SK-N-SH treated with all-trans-retinoic acid at 6 μM for 48 hours (cell line): ENCODE measurements at regions not wholly inside any gene's neighbourhood (a gene's known extent, or its start where the extent isn't known, plus 50 kb on each side); places are given as distances from the start of the nearest gene placed in this dataset.

Experiments
- ATAC-seq: fragments of 200-7000 bp; cut with Tn5 transposase; 3 replicates; pipeline ENCODE4 v1.9.1; 2020; ENCODE audit warnings: mild to moderate bottlenecking, moderate library complexity
- ARNTL ChIP-seq: fragments of 450-650 bp; formaldehyde crosslinking; IDR thresholded peaks from 2 replicates; pipeline ENCODE4 v1.5.0; 2020; ENCODE audit warnings: low read depth, mild to moderate bottlenecking, moderate library complexity, borderline replicate concordance
- BACH2 ChIP-seq: fragments of 250-450 bp; sonication (Bioruptor Pico); IDR thresholded peaks from 2 replicates; pipeline ENCODE4 v1.9.0; 2021; ENCODE audit warnings: mild to moderate bottlenecking, borderline replicate concordance
- CSDC2 ChIP-seq: fragments of 250-450 bp; sonication (Bioruptor Pico); IDR thresholded peaks from 2 replicates; pipeline ENCODE4 v1.5.0; 2020; ENCODE audit warnings: mild to moderate bottlenecking, moderate library complexity
- ESRRG ChIP-seq: fragments of 250-450 bp; sonication (Bioruptor Pico); IDR thresholded peaks from 2 replicates; pipeline ENCODE4 v1.6.1; 2021; ENCODE audit warnings: mild to moderate bottlenecking
- GLIS3 ChIP-seq: fragments of 250-450 bp; sonication (Bioruptor Pico); IDR thresholded peaks from 2 replicates; pipeline ENCODE4 v1.5.0; 2020; ENCODE audit warnings: mild to moderate bottlenecking, moderate library complexity
- ISL1 ChIP-seq: fragments of 250-450 bp; sonication (Bioruptor Pico); IDR thresholded peaks from 2 replicates; pipeline ENCODE4 v2.1.2; 2022; ENCODE audit warnings: mild to moderate bottlenecking, moderate library complexity
- OSR1 ChIP-seq: fragments of 250-450 bp; sonication (Bioruptor Pico); IDR thresholded peaks from 2 replicates; pipeline ENCODE4 v1.8.0; 2022; ENCODE audit warnings: moderate library complexity, mild to moderate bottlenecking, inconsistent platforms
- PPARA ChIP-seq: fragments of 250-450 bp; sonication (Bioruptor Pico); IDR thresholded peaks from 2 replicates; pipeline ENCODE4 v1.5.0; 2020; ENCODE audit warnings: mild to moderate bottlenecking, borderline replicate concordance
- RARB ChIP-seq: fragments of 250-450 bp; sonication (Bioruptor Pico); IDR thresholded peaks from 2 replicates; pipeline ENCODE4 v1.8.0; 2021; ENCODE audit warnings: mild to moderate bottlenecking, moderate library complexity
- SNAI2 ChIP-seq: fragments of 250-450 bp; sonication (Bioruptor Pico); IDR thresholded peaks from 2 replicates; pipeline ENCODE4 v1.5.0; 2020; ENCODE audit warnings: mild to moderate bottlenecking, moderate library complexity
- TCF4 ChIP-seq: fragments of 250-450 bp; sonication (Bioruptor Pico); IDR thresholded peaks from 2 replicates; pipeline ENCODE4 v1.8.0; 2021; ENCODE audit warnings: mild to moderate bottlenecking, moderate library complexity, borderline replicate concordance
- TOX ChIP-seq: fragments of 250-450 bp; sonication (Bioruptor Pico); IDR thresholded peaks from 2 replicates; pipeline ENCODE4 v1.8.0; 2021; ENCODE audit warnings: mild to moderate bottlenecking, moderate library complexity, borderline replicate concordance
- ZC3H10 ChIP-seq: fragments of 250-450 bp; sonication (Bioruptor Pico); IDR thresholded peaks from 2 replicates; pipeline ENCODE4 v1.5.1; 2021; ENCODE audit warnings: mild to moderate bottlenecking, moderate library complexity
- ZFP3 ChIP-seq: fragments of 250-450 bp; sonication (Bioruptor Pico); IDR thresholded peaks from 2 replicates; pipeline ENCODE4 v1.5.0; 2020; ENCODE audit warnings: mild to moderate bottlenecking, moderate library complexity
- ZFP30 ChIP-seq: fragments of 450-650 bp; formaldehyde crosslinking; IDR thresholded peaks from 2 replicates; pipeline ENCODE4 v1.5.0; 2022; ENCODE audit warnings: mild to moderate bottlenecking, moderate library complexity
- ZNF565 ChIP-seq: fragments of 450-650 bp; formaldehyde crosslinking; conservative IDR thresholded peaks from 2 replicates; pipeline ENCODE4 v1.5.0; 2020; ENCODE audit warnings: low read depth, mild to moderate bottlenecking, moderate library complexity
- ZNF70 ChIP-seq: fragments of 450-650 bp; formaldehyde crosslinking; IDR thresholded peaks from 2 replicates; pipeline ENCODE4 v1.5.0; 2020; ENCODE audit warnings: mild to moderate bottlenecking, moderate library complexity
- ZNF8 ChIP-seq: fragments of 450-650 bp; formaldehyde crosslinking; IDR thresholded peaks from 2 replicates; pipeline ENCODE4 v1.5.0; 2020; ENCODE audit warnings: mild to moderate bottlenecking, moderate library complexity
- TF ChIP-seq, protein P1 (sequence below): fragments of 250-450 bp; sonication (Bioruptor Pico); IDR thresholded peaks from 2 replicates; pipeline ENCODE4 v1.5.1; 2021; ENCODE audit warnings: mild to moderate bottlenecking, moderate library complexity
- TF ChIP-seq, protein P2 (sequence below): fragments of 250-450 bp; sonication (Bioruptor Pico); IDR thresholded peaks from 2 replicates; pipeline ENCODE4 v1.8.0; 2021; ENCODE audit warnings: low read depth, mild to moderate bottlenecking, moderate library complexity, borderline replicate concordance
- TF ChIP-seq, protein P3 (sequence below): fragments of 250-450 bp; sonication (Bioruptor Pico); IDR thresholded peaks from 2 replicates; pipeline ENCODE4 v1.8.0; 2020; ENCODE audit warnings: mild to moderate bottlenecking, moderate library complexity, borderline replicate concordance
- TF ChIP-seq, protein P4 (sequence below): fragments of 250-450 bp; sonication (Bioruptor Pico); IDR thresholded peaks from 2 replicates; pipeline ENCODE4 v1.5.1; 2020; ENCODE audit warnings: low read depth, mild to moderate bottlenecking, moderate library complexity

DNA sequence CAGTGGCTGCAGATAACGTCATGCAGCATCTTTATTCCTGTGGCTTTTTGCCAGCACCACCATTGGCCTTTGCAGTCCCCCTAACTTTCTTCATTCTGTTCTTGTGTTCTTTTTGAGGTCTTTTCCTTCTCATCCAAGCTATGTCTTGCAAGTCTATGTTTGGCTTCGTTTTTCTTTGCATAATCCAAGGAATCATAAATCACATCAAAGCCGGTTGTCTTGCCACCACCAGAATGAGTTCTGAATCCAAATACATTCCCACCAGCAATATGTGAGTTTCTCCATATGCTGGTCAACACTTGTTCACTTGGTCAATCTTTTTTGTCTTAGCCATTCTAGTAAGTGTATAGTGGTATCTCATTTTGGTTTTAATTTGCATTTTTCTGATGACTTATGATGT is 70.6 kb upstream of the AK4 start (continued):
- no peak for TF ChIP-seq TOX (CRISPR knock-in tag)

DNA sequence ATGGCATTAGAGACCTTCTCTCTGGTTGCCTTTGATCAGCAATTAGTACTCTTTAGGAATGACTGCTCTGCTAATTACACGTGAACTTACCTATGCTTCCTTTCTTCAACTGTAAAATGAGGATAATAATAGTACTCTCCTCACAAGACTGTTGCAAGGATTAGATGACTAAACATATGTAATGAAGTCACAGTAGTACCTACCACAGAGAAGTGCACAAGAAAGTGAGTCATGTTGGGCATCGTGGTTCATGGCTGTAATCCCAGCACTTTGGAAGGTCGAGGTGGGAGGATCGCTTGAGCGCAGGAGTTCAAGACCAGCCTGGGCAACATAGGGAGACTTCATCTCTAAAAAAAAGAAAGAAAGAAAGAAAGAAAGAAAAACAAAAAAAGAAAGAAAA is 68.1 kb upstream of the AK4 start:
- TF ChIP-seq, protein P1, sequence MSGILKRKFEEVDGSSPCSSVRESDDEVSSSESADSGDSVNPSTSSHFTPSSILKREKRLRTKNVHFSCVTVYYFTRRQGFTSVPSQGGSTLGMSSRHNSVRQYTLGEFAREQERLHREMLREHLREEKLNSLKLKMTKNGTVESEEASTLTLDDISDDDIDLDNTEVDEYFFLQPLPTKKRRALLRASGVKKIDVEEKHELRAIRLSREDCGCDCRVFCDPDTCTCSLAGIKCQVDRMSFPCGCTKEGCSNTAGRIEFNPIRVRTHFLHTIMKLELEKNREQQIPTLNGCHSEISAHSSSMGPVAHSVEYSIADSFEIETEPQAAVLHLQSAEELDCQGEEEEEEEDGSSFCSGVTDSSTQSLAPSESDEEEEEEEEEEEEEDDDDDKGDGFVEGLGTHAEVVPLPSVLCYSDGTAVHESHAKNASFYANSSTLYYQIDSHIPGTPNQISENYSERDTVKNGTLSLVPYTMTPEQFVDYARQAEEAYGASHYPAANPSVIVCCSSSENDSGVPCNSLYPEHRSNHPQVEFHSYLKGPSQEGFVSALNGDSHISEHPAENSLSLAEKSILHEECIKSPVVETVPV (CRISPR knock-in tag): no peak
- TF ChIP-seq, protein P2, sequence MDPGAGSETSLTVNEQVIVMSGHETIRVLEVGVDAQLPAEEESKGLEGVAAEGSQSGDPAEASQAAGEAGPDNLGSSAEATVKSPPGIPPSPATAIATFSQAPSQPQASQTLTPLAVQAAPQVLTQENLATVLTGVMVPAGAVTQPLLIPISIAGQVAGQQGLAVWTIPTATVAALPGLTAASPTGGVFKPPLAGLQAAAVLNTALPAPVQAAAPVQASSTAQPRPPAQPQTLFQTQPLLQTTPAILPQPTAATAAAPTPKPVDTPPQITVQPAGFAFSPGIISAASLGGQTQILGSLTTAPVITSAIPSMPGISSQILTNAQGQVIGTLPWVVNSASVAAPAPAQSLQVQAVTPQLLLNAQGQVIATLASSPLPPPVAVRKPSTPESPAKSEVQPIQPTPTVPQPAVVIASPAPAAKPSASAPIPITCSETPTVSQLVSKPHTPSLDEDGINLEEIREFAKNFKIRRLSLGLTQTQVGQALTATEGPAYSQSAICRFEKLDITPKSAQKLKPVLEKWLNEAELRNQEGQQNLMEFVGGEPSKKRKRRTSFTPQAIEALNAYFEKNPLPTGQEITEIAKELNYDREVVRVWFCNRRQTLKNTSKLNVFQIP (CRISPR knock-in tag): no peak
- no peak for ATAC-seq

DNA sequence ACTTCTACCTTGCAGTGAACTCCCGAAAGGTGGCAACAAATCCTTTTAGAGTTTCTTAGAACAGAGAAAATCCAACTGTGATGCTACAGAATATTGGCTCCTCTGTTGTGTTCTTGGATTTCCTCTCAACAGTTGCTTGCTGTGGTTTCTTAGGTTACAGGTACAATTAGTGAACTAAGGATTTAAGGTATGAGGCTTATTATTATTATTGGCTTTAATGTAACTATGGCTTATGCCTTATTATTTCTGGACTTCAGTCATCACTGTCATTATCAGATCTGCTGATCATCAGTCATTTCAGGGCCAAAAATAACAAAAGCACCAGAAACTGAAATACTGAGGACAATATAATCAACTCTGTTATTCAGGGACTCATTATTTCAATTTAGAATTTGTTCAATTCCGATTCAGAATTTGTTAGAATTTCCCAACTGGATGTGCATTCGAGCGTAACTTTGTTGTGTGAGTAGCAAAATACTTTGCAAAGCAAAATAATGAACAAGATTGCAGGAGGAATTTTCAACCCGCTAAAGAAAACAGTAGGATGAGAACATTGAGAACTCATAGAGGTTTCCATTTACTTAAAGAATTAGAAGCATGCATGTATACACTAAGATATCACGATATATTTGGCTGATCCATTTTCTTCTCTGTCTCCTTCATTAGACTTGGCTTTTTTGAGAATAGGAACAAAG is 65.5 kb upstream of the AK4 start:
- TF ChIP-seq ZFP3 (CRISPR knock-in tag) (no peak), ZC3H10 (CRISPR knock-in tag) (no peak), ZNF70 (CRISPR knock-in tag) (no peak), ESRRG (CRISPR knock-in tag) (no peak), ZFP30 (CRISPR knock-in tag) (no peak), GLIS3 (CRISPR knock-in tag) (no peak), TCF4 (CRISPR knock-in tag) (no peak)
- TF ChIP-seq, protein P3, sequence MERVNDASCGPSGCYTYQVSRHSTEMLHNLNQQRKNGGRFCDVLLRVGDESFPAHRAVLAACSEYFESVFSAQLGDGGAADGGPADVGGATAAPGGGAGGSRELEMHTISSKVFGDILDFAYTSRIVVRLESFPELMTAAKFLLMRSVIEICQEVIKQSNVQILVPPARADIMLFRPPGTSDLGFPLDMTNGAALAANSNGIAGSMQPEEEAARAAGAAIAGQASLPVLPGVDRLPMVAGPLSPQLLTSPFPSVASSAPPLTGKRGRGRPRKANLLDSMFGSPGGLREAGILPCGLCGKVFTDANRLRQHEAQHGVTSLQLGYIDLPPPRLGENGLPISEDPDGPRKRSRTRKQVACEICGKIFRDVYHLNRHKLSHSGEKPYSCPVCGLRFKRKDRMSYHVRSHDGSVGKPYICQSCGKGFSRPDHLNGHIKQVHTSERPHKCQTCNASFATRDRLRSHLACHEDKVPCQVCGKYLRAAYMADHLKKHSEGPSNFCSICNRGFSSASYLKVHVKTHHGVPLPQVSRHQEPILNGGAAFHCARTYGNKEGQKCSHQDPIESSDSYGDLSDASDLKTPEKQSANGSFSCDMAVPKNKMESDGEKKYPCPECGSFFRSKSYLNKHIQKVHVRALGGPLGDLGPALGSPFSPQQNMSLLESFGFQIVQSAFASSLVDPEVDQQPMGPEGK (CRISPR knock-in tag): no peak
- no peak for ATAC-seq

DNA sequence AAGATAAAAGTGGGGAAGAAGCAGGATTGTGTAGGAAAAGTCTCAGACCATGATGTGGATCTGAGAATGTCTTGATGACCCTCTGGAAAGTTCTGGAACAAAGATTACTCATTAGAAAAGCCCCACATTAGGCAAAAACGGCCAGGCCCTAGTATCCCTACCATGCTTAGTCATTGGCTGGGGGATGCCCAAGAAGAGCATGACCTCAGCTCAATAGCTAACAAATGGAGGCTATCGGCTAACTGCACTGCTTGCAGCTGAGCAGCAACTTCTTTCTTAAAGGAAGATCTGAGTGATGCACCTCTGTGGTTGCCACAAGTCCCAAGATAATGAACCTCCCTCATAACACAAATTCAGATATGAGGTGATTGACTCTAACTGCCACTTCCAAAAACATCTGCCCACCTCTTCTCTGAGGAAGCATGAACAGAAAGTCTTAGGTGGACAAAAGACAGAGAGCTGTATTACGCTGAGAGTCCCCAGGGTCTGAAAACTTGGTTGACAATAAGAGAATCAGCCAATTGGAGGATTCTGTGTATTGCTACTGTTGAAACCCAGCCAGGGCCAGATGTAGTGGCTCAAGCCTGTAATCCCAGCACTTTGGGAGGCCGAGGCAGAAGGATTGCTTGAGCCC is 64.6 kb upstream of the AK4 start:
- TF ChIP-seq OSR1 (CRISPR knock-in tag) (no peak), GLIS3 (CRISPR knock-in tag) (no peak)
- no peak for ATAC-seq

DNA sequence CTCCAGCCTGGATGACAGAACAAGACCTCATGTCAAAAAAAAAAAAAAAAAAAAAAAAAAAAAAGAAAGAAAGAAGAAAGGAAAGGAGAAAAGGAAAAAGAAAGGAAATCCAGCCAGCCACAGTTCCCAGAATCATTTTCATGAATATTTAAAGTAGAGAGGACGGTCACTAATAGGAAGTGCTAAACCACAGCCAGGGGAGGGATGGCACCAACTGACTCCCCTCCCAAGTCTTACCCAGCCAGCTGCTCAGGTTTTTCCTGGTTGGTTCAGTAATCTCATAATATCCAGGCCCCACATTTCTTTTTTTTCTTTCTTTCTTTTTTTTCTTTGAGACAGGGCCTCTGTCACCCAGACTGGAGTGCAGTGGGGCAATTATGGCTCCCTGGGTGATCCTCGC is 63.9 kb upstream of the AK4 start:
- no peak for ATAC-seq
- TF ChIP-seq ZC3H10 (CRISPR knock-in tag) (no peak), ZNF8 (CRISPR knock-in tag) (no peak), ZNF565 (CRISPR knock-in tag) (no peak), TCF4 (CRISPR knock-in tag) (no peak), TOX (CRISPR knock-in tag) (no peak), ISL1 (no peak), SNAI2 (no peak), ESRRG (CRISPR knock-in tag) (no peak), RARB (no peak), OSR1 (CRISPR knock-in tag) (no peak), BACH2 (CRISPR knock-in tag) (no peak), GLIS3 (CRISPR knock-in tag) (no peak), PPARA (CRISPR knock-in tag) (no peak), ARNTL (CRISPR knock-in tag) (no peak), ZNF70 (CRISPR knock-in tag) (no peak), CSDC2 (CRISPR knock-in tag) (no peak)
- TF ChIP-seq, protein P2 (CRISPR knock-in tag): no peak
- TF ChIP-seq, protein P3 (CRISPR knock-in tag): no peak
- TF ChIP-seq, protein P4, sequence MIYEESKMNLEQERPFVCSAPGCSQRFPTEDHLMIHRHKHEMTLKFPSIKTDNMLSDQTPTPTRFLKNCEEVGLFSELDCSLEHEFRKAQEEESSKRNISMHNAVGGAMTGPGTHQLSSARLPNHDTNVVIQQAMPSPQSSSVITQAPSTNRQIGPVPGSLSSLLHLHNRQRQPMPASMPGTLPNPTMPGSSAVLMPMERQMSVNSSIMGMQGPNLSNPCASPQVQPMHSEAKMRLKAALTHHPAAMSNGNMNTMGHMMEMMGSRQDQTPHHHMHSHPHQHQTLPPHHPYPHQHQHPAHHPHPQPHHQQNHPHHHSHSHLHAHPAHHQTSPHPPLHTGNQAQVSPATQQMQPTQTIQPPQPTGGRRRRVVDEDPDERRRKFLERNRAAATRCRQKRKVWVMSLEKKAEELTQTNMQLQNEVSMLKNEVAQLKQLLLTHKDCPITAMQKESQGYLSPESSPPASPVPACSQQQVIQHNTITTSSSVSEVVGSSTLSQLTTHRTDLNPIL: no peak
